NCI-H2029 treated with DMSO at 0.1 percent for 48 hours (cell line): ENCODE measurements at regions not wholly inside any gene's neighbourhood (a gene's known extent, or its start where the extent isn't known, plus 50 kb on each side); places are given as distances from the start of the nearest gene placed in this dataset.
"Not testable (repeated sequence)": the region's sequence is repeated elsewhere in the genome, so short reads cannot be mapped to it uniquely, and the experiment has no call there.

Source experiments
- DNase-seq: peaks from one replicate; lab custom pipeline; 2025; lab: John Stamatoyannopoulos, UW

GRCh38 chr6:94698773-94699172, 878.6 kb upstream of the MANEA start:
- DNase-seq = no peak

GRCh38 chr6:94687255-94687654, 890.1 kb upstream of the MANEA start:
- DNase-seq = not testable (repeated sequence)

DNA sequence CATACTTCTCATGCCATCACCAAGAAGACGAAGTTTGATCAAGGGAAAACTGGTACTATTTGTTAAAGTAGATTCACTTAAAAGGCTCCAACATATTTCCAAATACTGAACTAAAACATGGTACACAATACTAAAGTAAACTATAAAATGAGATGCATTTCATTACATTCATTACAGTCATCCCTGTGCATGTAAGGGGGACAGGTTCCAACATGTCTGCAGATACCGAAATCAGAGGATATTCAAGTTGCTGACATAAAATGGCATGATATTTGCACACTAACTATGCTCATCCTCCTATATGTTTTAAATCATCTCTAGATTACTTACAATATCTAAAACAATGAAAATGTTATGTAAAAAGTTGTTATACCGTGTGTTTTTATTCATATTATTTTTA, 893.9 kb upstream of the MANEA start:
- DNase-seq = no peak

GRCh38 chr6:94680669-94681212, 896.6 kb upstream of the MANEA start:
- no peak for DNase-seq

DNA sequence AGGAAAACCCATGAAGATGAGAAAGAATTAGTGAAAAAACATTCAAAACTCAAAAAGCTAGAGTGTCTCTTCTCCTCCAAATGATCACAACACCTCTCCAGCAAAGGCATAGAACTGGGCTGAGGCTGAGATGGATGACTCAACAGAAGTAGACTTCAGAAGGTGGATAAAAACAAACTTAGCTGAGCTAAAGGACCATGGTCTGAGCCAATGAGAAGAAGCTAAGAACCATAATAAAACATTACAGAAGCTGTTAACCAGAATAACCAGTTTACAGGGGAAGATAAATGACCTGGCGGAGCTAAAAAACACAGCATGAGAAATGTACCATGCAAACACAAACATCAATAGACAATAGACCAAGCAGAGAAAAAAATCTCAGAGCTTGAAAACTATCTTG, 904.1 kb upstream of the MANEA start:
- DNase-seq = no peak

- DNase-seq = no peak
These were observed 907.3 kb upstream of the MANEA start for GRCh38 chr6:94670017-94670416.

GRCh38 chr6:94668876-94669275, 908.5 kb upstream of the MANEA start:
- no peak for DNase-seq

GRCh38 chr6:94658929-94659328, 918.4 kb upstream of the MANEA start:
- DNase-seq = no peak

- DNase-seq = no peak
These were observed 926.1 kb upstream of the MANEA start for GRCh38 chr6:94651239-94651638.

GRCh38 chr6:94645191-94645590, 932.1 kb upstream of the MANEA start:
- no peak for DNase-seq

GRCh38 chr6:94639564-94639963, 937.8 kb upstream of the MANEA start:
- DNase-seq = no peak

- peak; percentile 1 for DNase-seq
These were observed 940.5 kb upstream of the MANEA start for GRCh38 chr6:94636780-94637385.

DNA sequence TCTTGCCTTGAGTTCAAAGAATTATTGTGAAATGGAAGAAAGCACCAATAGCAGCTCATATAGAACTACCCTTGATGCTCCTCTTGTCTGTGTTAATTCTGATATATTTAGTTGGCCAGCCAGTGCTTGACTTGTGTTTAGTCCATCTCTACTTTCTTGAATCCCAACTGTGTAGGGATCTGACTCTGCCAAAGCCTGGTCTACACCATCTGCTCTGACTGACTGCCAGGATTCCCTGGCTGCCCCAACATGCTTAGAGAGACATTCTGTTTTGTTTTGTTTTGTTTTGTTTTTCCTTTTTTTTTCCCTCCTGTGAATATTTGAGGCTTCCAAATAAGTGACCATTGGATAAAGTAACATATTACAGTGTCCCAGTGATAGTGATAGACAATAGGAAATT, 953.7 kb upstream of the MANEA start:
- DNase-seq = no peak

DNA sequence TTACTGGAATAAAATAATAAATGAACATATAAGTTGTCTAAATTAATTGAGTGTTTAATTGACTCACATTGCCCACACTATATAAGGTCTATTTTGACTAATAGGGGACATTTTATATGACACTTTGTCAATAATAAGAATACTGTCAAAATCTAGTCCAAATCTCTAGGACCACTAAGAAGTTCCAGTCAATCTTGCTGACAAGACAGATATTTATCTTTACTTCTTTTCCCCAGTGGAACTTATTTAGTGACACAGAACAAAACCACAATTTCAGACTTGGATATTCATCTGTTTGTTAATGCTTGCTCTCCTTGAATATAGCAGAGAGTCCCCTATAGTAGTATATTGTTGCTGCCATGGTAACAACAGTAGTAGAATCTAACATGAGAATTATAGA, 954.6 kb upstream of the MANEA start:
- no peak for DNase-seq

- DNase-seq = no peak
These were observed 976.7 kb upstream of the MANEA start for GRCh38 chr6:94600636-94601035.

DNA sequence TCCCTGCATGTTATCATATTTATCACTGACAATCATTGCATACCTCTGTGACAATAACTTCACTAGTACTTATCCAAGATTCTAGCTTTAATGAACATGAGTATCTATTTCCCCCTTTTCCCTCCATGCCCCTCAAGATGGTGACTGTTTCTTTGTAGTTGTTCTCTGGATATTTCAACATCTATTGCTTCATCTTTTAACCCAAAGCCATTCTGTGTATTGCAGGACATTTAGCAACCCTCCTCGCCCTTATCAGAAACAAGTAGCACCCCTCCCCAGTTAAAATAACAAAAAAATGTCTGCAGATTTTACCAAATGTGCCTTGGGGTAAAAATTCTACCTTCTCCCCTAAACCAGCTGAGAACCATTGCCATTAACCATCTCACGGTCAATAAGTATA, 979.8 kb upstream of the MANEA start:
- no peak for DNase-seq

DNA sequence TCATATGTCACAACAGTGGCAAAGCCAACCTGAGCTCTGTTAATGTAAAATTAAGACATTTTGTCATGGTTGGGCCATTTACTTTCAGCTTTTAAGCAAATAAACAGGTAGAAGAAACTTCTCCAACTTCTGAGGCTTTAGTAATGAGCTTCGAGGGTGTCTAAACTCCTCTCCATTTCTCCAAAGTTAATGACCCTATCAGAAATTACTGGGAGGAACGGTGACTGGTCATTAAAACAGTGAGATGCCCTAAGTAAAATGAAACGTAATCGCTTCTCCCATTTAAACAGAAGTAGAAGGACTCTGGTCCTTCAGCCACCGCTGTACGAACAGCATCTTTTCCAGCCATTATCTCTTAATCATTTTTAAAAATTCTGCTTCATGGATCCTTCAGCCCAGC, 986.9 kb upstream of the MANEA start:
- DNase-seq = no peak

GRCh38 chr6:94588301-94588700, 989.0 kb upstream of the MANEA start:
- no peak for DNase-seq

DNA sequence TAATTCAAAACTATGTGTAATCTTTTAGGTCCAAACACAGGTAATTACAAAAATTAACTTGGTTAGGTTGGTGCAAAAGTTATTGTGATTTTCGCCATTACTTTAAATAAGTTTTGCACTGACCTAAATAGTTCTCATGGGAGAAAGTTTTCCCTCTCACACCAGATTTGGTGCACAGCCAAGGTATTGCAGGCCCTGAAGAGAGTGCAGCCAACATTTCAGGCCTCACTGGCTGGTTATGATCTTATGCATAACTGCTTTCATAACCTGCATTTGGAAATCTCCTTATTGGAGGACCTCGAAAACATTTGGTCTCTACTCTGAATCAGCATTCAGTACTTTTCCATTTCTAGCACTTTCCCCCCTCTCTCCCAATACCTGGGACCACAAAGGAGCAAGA, 993.1 kb upstream of the MANEA start:
- no peak for DNase-seq

- DNase-seq = no peak
These were observed 1006.8 kb upstream of the MANEA start for GRCh38 chr6:94570581-94570980.

DNA sequence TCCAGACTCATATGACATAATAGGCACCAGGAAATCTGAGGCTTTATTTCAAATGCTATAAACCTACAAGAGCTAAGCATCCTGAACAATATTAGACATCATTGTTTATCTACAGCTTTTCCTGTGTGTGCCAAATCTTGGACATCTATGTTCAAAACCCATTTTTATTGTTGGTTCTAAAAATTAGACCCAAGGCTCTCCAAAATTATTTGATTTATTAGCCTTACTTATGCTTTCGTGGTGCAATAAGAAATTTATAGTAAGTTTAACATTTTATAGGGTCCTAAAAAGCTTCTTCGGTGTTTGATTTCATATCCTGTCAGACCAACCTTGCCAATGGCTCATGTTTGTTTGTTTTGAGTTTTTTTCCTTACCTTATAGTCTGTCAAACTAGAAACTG, 1014.5 kb upstream of the MANEA start:
- no peak for DNase-seq

DNA sequence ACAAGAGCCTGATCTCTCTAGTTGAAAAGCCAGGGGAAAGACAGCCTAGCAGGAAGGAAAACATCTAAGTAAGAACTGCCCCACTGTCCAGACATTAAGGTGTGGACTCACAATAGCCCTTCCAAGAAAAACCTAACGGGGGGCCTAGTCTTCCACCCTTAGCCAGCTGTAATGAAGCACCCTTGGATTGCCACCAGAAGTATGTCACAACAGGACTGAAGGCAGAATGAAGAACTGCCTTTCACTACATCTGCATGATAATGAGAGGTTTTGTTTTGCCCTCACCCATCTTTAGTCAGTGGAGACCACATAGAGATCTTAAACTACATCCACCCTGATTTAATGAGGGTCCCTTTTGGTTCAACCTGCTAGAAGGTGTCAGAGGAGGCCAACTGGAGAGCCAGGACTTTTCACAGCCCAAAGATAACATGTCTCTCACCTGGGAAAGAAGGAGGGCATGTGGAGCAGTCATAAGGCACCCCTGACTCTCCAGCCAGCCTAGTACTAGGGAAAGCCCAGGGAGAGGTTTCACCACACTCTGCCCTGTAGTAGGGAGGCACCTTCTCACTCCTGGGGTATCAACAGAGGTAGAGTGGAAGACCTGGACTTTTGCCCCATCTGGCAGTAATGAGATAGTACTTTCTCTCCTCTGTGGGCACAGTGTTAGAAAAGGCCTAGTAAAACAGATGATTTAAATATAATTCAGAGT, 1017.4 kb upstream of the MANEA start:
- DNase-seq = no peak

GRCh38 chr6:94557207-94557606, 1020.1 kb upstream of the MANEA start:
- not testable (repeated sequence) for DNase-seq

DNA sequence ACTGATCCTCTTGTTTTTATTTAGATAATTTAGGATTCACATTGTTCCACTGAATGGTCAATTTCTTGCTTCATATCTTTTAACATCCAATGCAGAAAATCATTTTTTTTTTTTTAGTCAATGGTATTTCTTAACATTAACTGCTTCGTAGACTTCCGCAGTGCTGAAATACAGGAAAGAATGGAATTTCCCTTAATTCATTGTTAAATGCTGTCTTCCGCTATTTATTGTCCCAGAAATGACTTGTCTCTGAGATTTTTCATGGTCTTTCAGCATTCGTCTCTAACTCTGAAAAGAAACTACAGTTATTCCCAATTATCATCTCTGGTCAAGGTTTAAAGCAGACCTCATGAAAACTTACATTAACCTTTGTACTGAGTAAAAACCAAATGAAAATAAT, 1029.1 kb upstream of the MANEA start:
- DNase-seq = no peak
